Neural progenitor cell (in vitro differentiated cells): ENCODE measurements at regions not wholly inside any gene's neighbourhood (a gene's known extent, or its start where the extent isn't known, plus 50 kb on each side); places are given as distances from the start of the nearest gene placed in this dataset.

Experiments used
- DNase-seq: peaks from one replicate; pipeline ENCODE4 v3.0.0-alpha.2; 2016; ENCODE audit warnings: low spot score
- H2AFZ ChIP-seq: fragments of 200-600 bp; sonication (generic); replicated peaks from 2 replicates; pipeline ENCODE4 v1.6.1; 2016; ENCODE audit warnings: antibody characterized with exemption
- H3F3A ChIP-seq: fragments of 200-600 bp; sonication (generic); 2 replicates; pipeline ENCODE4 v1.6.1; 2016; ENCODE audit warnings: antibody characterized with exemption, low read depth
- H3K27ac ChIP-seq: fragments of 200-600 bp; sonication (generic); 2 replicates; pipeline ENCODE4 v1.5.1; 2016; ENCODE audit warnings: mild to moderate bottlenecking
- H3K27me3 ChIP-seq: fragments of 200-600 bp; sonication (generic); 2 replicates; pipeline ENCODE4 v1.6.1; 2016; ENCODE audit warnings: mild to moderate bottlenecking, moderate library complexity
- H3K36me3 ChIP-seq: fragments of 200-600 bp; sonication (generic); 2 replicates; pipeline ENCODE4 v1.5.1; 2016
- H3K4me1 ChIP-seq: fragments of 200-600 bp; sonication (generic); 2 replicates; pipeline ENCODE4 v1.6.1; 2016; ENCODE audit warnings: mixed run types
- H3K4me2 ChIP-seq: fragments of 200-600 bp; sonication (generic); 2 replicates; pipeline ENCODE4 v1.6.1; 2016
- H3K4me3 ChIP-seq: fragments of 200-600 bp; sonication (generic); 2 replicates; pipeline ENCODE4 v1.5.1; 2016
- H3K79me2 ChIP-seq: fragments of 200-600 bp; sonication (generic); 2 replicates; pipeline ENCODE4 v1.6.1; 2016; ENCODE audit warnings: low read depth
- H3K9ac ChIP-seq: fragments of 200-600 bp; sonication (generic); 2 replicates; pipeline ENCODE4 v1.6.1; 2016
- H3K9me3 ChIP-seq: fragments of 200-600 bp; sonication (generic); 2 replicates; pipeline ENCODE4 v1.5.1; 2016; ENCODE audit warnings: low read depth
- H4K20me1 ChIP-seq: fragments of 200-600 bp; sonication (generic); 2 replicates; pipeline ENCODE4 v1.6.1; 2016; ENCODE audit warnings: low read depth
- H3K27ac Mint-ChIP-seq: 3 replicates; pipeline ENCODE4 v1.8.0; 2021; ENCODE audit warnings: mixed read lengths
- H3K27me3 Mint-ChIP-seq: 2 replicates; pipeline ENCODE4 v1.8.0; 2022; ENCODE audit warnings: low read depth, mild to moderate bottlenecking, inconsistent platforms, moderate library complexity, mixed read lengths; ENCODE audit not compliant: insufficient read depth
- H3K36me3 Mint-ChIP-seq: 3 replicates; pipeline ENCODE4 v1.8.0; 2021; ENCODE audit warnings: mixed read lengths
- H3K4me1 Mint-ChIP-seq: 3 replicates; pipeline ENCODE4 v1.8.0; 2021; ENCODE audit warnings: mixed read lengths
- H3K4me3 Mint-ChIP-seq: 3 replicates; pipeline ENCODE4 v1.8.0; 2021; ENCODE audit warnings: mild to moderate bottlenecking, moderate library complexity, mixed read lengths
- H3K9me3 Mint-ChIP-seq: 3 replicates; pipeline ENCODE4 v1.8.0; 2020; ENCODE audit warnings: mixed read lengths
- CTCF ChIP-seq: fragments of 200-600 bp; sonication (generic); IDR thresholded peaks from 2 replicates; pipeline ENCODE4 v1.5.1; 2017; ENCODE audit warnings: antibody characterized with exemption, mild to moderate bottlenecking
- EZH2 ChIP-seq: fragments of 200-600 bp; sonication (generic); IDR thresholded peaks from 2 replicates; pipeline ENCODE4 v1.6.1; 2017; ENCODE audit warnings: antibody characterized with exemption, mild to moderate bottlenecking, moderate library complexity
- EZH2phosphoT487 ChIP-seq: fragments of 200-600 bp; sonication (generic); IDR thresholded peaks from 2 replicates; pipeline ENCODE4 v1.6.1; 2017; ENCODE audit warnings: antibody characterized with exemption

GRCh38 chr14:65219353-65219752 lies 117.0 kb upstream of the MAX start:
- Mint-ChIP-seq H3K27me3 (no peaks in the 10 kb centered on the region), H3K4me1 (peaks cover 10% of the 10 kb centered on the region), H3K9me3 (peaks cover 11% of the 10 kb centered on the region), H3K36me3 (no peaks in the 10 kb centered on the region), H3K4me3 (no peak overlapping the region), H3K27ac (no peak overlapping the region)
- Histone ChIP-seq H3K4me3 (no peak overlapping the region), H3K4me2 (no peak overlapping the region), H3K79me2 (no peaks in the 10 kb centered on the region), H3K36me3 (no peaks in the 10 kb centered on the region), H3K27me3 (no peaks in the 10 kb centered on the region), H3K9me3 (no peaks in the 10 kb centered on the region), H4K20me1 (no peaks in the 10 kb centered on the region), H3F3A (no peaks in the 10 kb centered on the region), H3K4me1 (peaks cover 4% of the 10 kb centered on the region), H3K9ac (no peak overlapping the region), H3K27ac (no peak overlapping the region), H2AFZ (no peak overlapping the region)
- TF ChIP-seq EZH2 (no peak), EZH2phosphoT487 (no peak), CTCF (no peak)
- no peak for DNase-seq

GRCh38 chr14:65222440-65222858 lies 120.1 kb upstream of the MAX start:
- Histone ChIP-seq H3K36me3 (no peaks in the 10 kb centered on the region), H3K9ac (no peak overlapping the region), H3K4me3 (no peak overlapping the region), H2AFZ (peak overlapping the region; percentile 75), H3K9me3 (no peaks in the 10 kb centered on the region), H4K20me1 (no peaks in the 10 kb centered on the region), H3K27me3 (no peaks in the 10 kb centered on the region), H3K27ac (no peak overlapping the region), H3F3A (peaks cover 28% of the 10 kb centered on the region), H3K4me1 (peaks cover 33% of the 10 kb centered on the region), H3K79me2 (no peaks in the 10 kb centered on the region), H3K4me2 (no peak overlapping the region)
- peak; percentile 67 for DNase-seq
- no peaks in the 10 kb centered on the region for H3K27me3 Mint-ChIP-seq
- peaks cover 40% of the 10 kb centered on the region for H3K4me1 Mint-ChIP-seq
- peaks cover 11% of the 10 kb centered on the region for H3K9me3 Mint-ChIP-seq
- peak; percentile 93 for TF ChIP-seq CTCF
- no peak for TF ChIP-seq EZH2
- no peak overlapping the region for H3K4me3 Mint-ChIP-seq
- no peaks in the 10 kb centered on the region for H3K36me3 Mint-ChIP-seq
- H3K27ac Mint-ChIP-seq, result peak overlapping the region; percentile 37

GRCh38 chr14:65223636-65224035 lies 121.3 kb upstream of the MAX start:
- TF ChIP-seq CTCF (no peak), EZH2phosphoT487 (no peak), EZH2 (no peak)
- Mint-ChIP-seq H3K36me3 (no peaks in the 10 kb centered on the region), H3K4me1 (peaks cover 47% of the 10 kb centered on the region)

More at GRCh38 chr14:65223636-65224035, 121.3 kb upstream of the MAX start:
- no peak overlapping the region for H3K4me2 ChIP-seq
- H3K9me3 ChIP-seq, result no peaks in the 10 kb centered on the region
- H3K4me3 ChIP-seq, result no peak overlapping the region
- peaks cover 9% of the 10 kb centered on the region for H3K9me3 Mint-ChIP-seq
- no peak for DNase-seq
- H3K4me3 Mint-ChIP-seq, result no peak overlapping the region
- H3K27me3 ChIP-seq, result no peaks in the 10 kb centered on the region
- peaks cover 34% of the 10 kb centered on the region for H3F3A ChIP-seq
- H4K20me1 ChIP-seq, result no peaks in the 10 kb centered on the region
- H3K27ac Mint-ChIP-seq, result no peak overlapping the region
- H2AFZ ChIP-seq, result no peak overlapping the region
- H3K36me3 ChIP-seq, result no peaks in the 10 kb centered on the region
- H3K27me3 Mint-ChIP-seq, result no peaks in the 10 kb centered on the region
- H3K27ac ChIP-seq, result no peak overlapping the region
- H3K79me2 ChIP-seq, result no peaks in the 10 kb centered on the region
- H3K4me1 ChIP-seq, result peaks cover 36% of the 10 kb centered on the region
- no peak overlapping the region for H3K9ac ChIP-seq
